ENCODE measurements at regions not wholly inside any gene's neighbourhood (a gene's known extent, or its start where the extent isn't known, plus 50 kb on each side); places are given as distances from the start of the nearest gene placed in this dataset.

- no peaks in the 10 kb centered on the region for H3K4me1 ChIP-seq (ENCODE audit: control insufficient read depth, extremely low read depth, insufficient read depth, low read length)
- CTCF ChIA-PET, result no interaction called here
- no peaks in the 10 kb centered on the region for H3K9me1 ChIP-seq (replicated peaks; ENCODE audit: control insufficient read depth, extremely low read depth, insufficient read depth, low read length)
- H3K79me2 ChIP-seq (ENCODE audit: control insufficient read depth, insufficient read depth, low read length), result no peaks in the 10 kb centered on the region
- TF ChIP-seq JUN (IDR thresholded peaks at IDR 0.05; ENCODE audit: borderline replicate concordance, insufficient read depth, insufficient read length, low read depth) (no peak), EZH2 (IDR thresholded peaks at IDR 0.05; ENCODE audit: borderline replicate concordance, low read depth, low read length, severe bottlenecking) (no peak), CTCF (IDR thresholded peaks at IDR 0.05; ENCODE audit: extremely low read depth in 1 of 2, insufficient read depth in 1 of 2, low read depth in 1 of 2, low read length in 2 of 2) (no peak), GATA2 (IDR thresholded peaks at IDR 0.05; ENCODE audit: insufficient read depth, insufficient read length, low read depth, low read length) (no peak), MYC (IDR thresholded peaks at IDR 0.05; ENCODE audit: low read depth, low read length) (no peak), POLR2AphosphoS5 (IDR thresholded peaks at IDR 0.05; ENCODE audit: insufficient read depth, low read depth, low read length) (no peak), FOS (IDR thresholded peaks at IDR 0.05; ENCODE audit: borderline replicate concordance, insufficient read depth, low read length) (no peak), POLR2A (IDR thresholded peaks at IDR 0.05; ENCODE audit: low read depth, low read length) (no peak), MAX (IDR thresholded peaks at IDR 0.05; ENCODE audit: insufficient read depth, insufficient read length) (no peak)
- no peak for FAIRE-seq
- no peak overlapping the region for H3K9ac ChIP-seq (replicated peaks; ENCODE audit: extremely low read depth, insufficient read depth, low read length)
- intact Hi-C loops (cut with micrococcal nuclease) (no loop called here), dilution Hi-C loops (cut with MboI; ENCODE audit: extremely low pct_ligation_motif_present, low sequenced_read_pairs) (no loop called here)
- no peak overlapping the region for H3K27ac ChIP-seq (ENCODE audit: insufficient read depth, low read depth, low read length)
- no peak overlapping the region for H2AFZ ChIP-seq (ENCODE audit: low read depth, low read length)
- no peak overlapping the region for H3K4me2 ChIP-seq (ENCODE audit: insufficient read depth, low read length)
- H3K4me3 ChIP-seq (replicated peaks in 1 of 3; ENCODE audit: insufficient read depth in 1 of 3, low read depth in 1 of 3, low read length in 3 of 3), result no peak overlapping the region
- no peaks in the 10 kb centered on the region for H4K20me1 ChIP-seq (replicated peaks; ENCODE audit: control insufficient read depth, extremely low read depth, insufficient read depth, low read length)
- DNase-seq (ENCODE audit: low read depth, low spot score), result no peak
- H3K27me3 ChIP-seq (ENCODE audit: control insufficient read depth in 2 of 2, insufficient read depth in 2 of 2, low read length in 2 of 2), result no peaks in the 10 kb centered on the region
- no TSS peak for BruUV-seq (replicated peaks)
- no peaks in the 10 kb centered on the region for H3K9me3 ChIP-seq (replicated peaks; ENCODE audit: control insufficient read depth, insufficient read depth, low read length)
- no peaks in the 10 kb centered on the region for H3K36me3 ChIP-seq (ENCODE audit: control insufficient read depth in 2 of 2, extremely low read depth in 1 of 2, insufficient read depth in 2 of 2, low read length in 2 of 2)
- POLR2A ChIA-PET, result no interaction called here
Measured at GRCh38 chr22:44383652-44384562, 71.2 kb upstream of the SHISAL1 start.

Data from endothelial cell of umbilical vein (primary cell).